ENCODE measurements at regions not wholly inside any gene's neighbourhood (a gene's known extent, or its start where the extent isn't known, plus 50 kb on each side); places are given as distances from the start of the nearest gene placed in this dataset.

GRCh38 chr2:18787726-18788125 is 198.4 kb upstream of the NT5C1B start:
- DNase-seq (ENCODE audit: low read depth) = no peak

GRCh38 chr2:18784245-18784644 is 194.9 kb upstream of the NT5C1B start:
- no peak for DNase-seq (ENCODE audit: low read depth)

- no peak for DNase-seq (ENCODE audit: low read depth)
Measured at GRCh38 chr2:18781541-18782280, 192.3 kb upstream of the NT5C1B start.

- DNase-seq (ENCODE audit: low read depth) = no peak
Measured at GRCh38 chr2:18777250-18777812, 188.0 kb upstream of the NT5C1B start.

GRCh38 chr2:18771212-18771611 is 181.8 kb upstream of the NT5C1B start:
- DNase-seq (ENCODE audit: low read depth) = peak; percentile 3

GRCh38 chr2:18763338-18763737 is 174.0 kb upstream of the NT5C1B start:
- DNase-seq (ENCODE audit: low read depth) = no peak

GRCh38 chr2:18762667-18763066 is 173.3 kb upstream of the NT5C1B start:
- DNase-seq (ENCODE audit: low read depth) = no peak

- no peak for DNase-seq (ENCODE audit: low read depth)
Measured at GRCh38 chr2:18754286-18754685, 164.9 kb upstream of the NT5C1B start.

- no peak for DNase-seq (ENCODE audit: low read depth)
Measured at GRCh38 chr2:18753722-18754121, 164.4 kb upstream of the NT5C1B start.

GRCh38 chr2:18752667-18753422 is 163.5 kb upstream of the NT5C1B start:
- no peak for DNase-seq (ENCODE audit: low read depth)

- DNase-seq (ENCODE audit: low read depth) = no peak
Measured at GRCh38 chr2:18752022-18752493, 162.7 kb upstream of the NT5C1B start.

GRCh38 chr2:18750672-18751554 is 161.5 kb upstream of the NT5C1B start:
- DNase-seq (ENCODE audit: low read depth) = peak; percentile 4

GRCh38 chr2:18749912-18750526 is 160.7 kb upstream of the NT5C1B start:
- peak; percentile 14 for DNase-seq (ENCODE audit: low read depth)

- no peak for DNase-seq (ENCODE audit: low read depth)
Measured at GRCh38 chr2:18745431-18746272, 156.3 kb upstream of the NT5C1B start.

- DNase-seq (ENCODE audit: low read depth) = no peak
Measured at GRCh38 chr2:18741895-18742732, 152.7 kb upstream of the NT5C1B start.

- DNase-seq (ENCODE audit: low read depth) = no peak
Measured at GRCh38 chr2:18741191-18741590, 151.8 kb upstream of the NT5C1B start.

GRCh38 chr2:18740474-18740881 is 151.1 kb upstream of the NT5C1B start:
- DNase-seq (ENCODE audit: low read depth) = no peak

- no peak for DNase-seq (ENCODE audit: low read depth)
Measured at GRCh38 chr2:18731666-18732065, 142.3 kb upstream of the NT5C1B start.

GRCh38 chr2:18724371-18725145 is 135.2 kb upstream of the NT5C1B start:
- DNase-seq (ENCODE audit: low read depth) = no peak

All from HS-5 (cell line).